ENCODE measurements at regions not wholly inside any gene's neighbourhood (a gene's known extent, or its start where the extent isn't known, plus 50 kb on each side); places are given as distances from the start of the nearest gene placed in this dataset.

GRCh38 chr1:181142096-181142958 lies 53.8 kb downstream of the IER5 start:
- peaks cover 53% of the 10 kb centered on the region for H3K4me1 Mint-ChIP-seq (ENCODE audit: low read depth, unreplicated experiment)
- TSS peak; percentile 96 for BruUV-seq (replicated peaks)
- DNase-seq = peak; percentile 96

GRCh38 chr1:181143102-181143859 lies 54.8 kb downstream of the IER5 start:
- Mint-ChIP-seq H3K4me1 (ENCODE audit: low read depth, unreplicated experiment) (peaks cover 45% of the 10 kb centered on the region), H3K27me3 (ENCODE audit: unreplicated experiment) (peaks cover 30% of the 10 kb centered on the region), H3K4me3 (ENCODE audit: low read depth, unreplicated experiment) (no peak overlapping the region), H3K36me3 (ENCODE audit: insufficient read depth, unreplicated experiment) (peaks cover 4% of the 10 kb centered on the region), H3K9me3 (ENCODE audit: low read depth, unreplicated experiment) (peaks cover 12% of the 10 kb centered on the region), H3K27ac (ENCODE audit: unreplicated experiment) (no peak overlapping the region)
- no TSS peak for BruUV-seq (replicated peaks)
- no peak for DNase-seq
- TF ChIP-seq CTCF (IDR thresholded peaks at IDR 0.05; ENCODE audit: unreplicated experiment) = no peak
- CTCF ChIA-PET = interaction anchor here (1.9 to 4.8 kb wide), 4 partner anchors 37 to 261 kb away, joined by 10 to 40 read pairs (median 18); no protein-coding TSS in a partner anchor
- intact Hi-C loops (cut with micrococcal nuclease; ENCODE audit: unreplicated experiment) = loop anchor here (5.0 kb wide), 1 partner anchor 121 kb away; the partner anchor contains the start of gene STX6

More at GRCh38 chr1:181142096-181142958, 53.8 kb downstream of the IER5 start:
- H3K36me3 Mint-ChIP-seq (ENCODE audit: insufficient read depth, unreplicated experiment) = peaks cover 4% of the 10 kb centered on the region
- TF ChIP-seq CTCF (IDR thresholded peaks at IDR 0.05; ENCODE audit: unreplicated experiment) = peak; percentile 96
- CTCF ChIA-PET = interaction anchor here (0.7 to 4.8 kb wide), 17 partner anchors 15 to 627 kb away, joined by 3 to 40 read pairs (median 5); no protein-coding TSS in a partner anchor
- peak overlapping the region; percentile 33 for H3K4me3 Mint-ChIP-seq (ENCODE audit: low read depth, unreplicated experiment)
- H3K27ac Mint-ChIP-seq (ENCODE audit: unreplicated experiment) = peak overlapping the region; percentile 33
- intact Hi-C loops (cut with micrococcal nuclease; ENCODE audit: unreplicated experiment) = loop anchor here (1.0 to 5.0 kb wide), 6 partner anchors 24 to 260 kb away; partner anchors contain the start of genes IER5 and STX6
- H3K27me3 Mint-ChIP-seq (ENCODE audit: unreplicated experiment) = peaks cover 30% of the 10 kb centered on the region
- peaks cover 12% of the 10 kb centered on the region for H3K9me3 Mint-ChIP-seq (ENCODE audit: low read depth, unreplicated experiment)

- no peak overlapping the region for H3K4me3 Mint-ChIP-seq (ENCODE audit: low read depth, unreplicated experiment)
- DNase-seq = no peak
- peaks cover 4% of the 10 kb centered on the region for H3K36me3 Mint-ChIP-seq (ENCODE audit: insufficient read depth, unreplicated experiment)
- peaks cover 44% of the 10 kb centered on the region for H3K4me1 Mint-ChIP-seq (ENCODE audit: low read depth, unreplicated experiment)
- CTCF ChIA-PET = interaction anchor here (3.9 to 4.8 kb wide), 2 partner anchors 60 to 262 kb away, joined by 23 to 40 read pairs; no protein-coding TSS in a partner anchor
- no peak overlapping the region for H3K27ac Mint-ChIP-seq (ENCODE audit: unreplicated experiment)
- H3K27me3 Mint-ChIP-seq (ENCODE audit: unreplicated experiment) = peaks cover 30% of the 10 kb centered on the region
- TF ChIP-seq CTCF (IDR thresholded peaks at IDR 0.05; ENCODE audit: unreplicated experiment) = no peak
- intact Hi-C loops (cut with micrococcal nuclease; ENCODE audit: unreplicated experiment) = loop anchor here (5.0 kb wide), 1 partner anchor 122 kb away; the partner anchor contains the start of gene STX6
- BruUV-seq (replicated peaks) = no TSS peak
- H3K9me3 Mint-ChIP-seq (ENCODE audit: low read depth, unreplicated experiment) = peaks cover 12% of the 10 kb centered on the region
Measured at GRCh38 chr1:181144238-181144637, 55.7 kb downstream of the IER5 start.

- DNase-seq = no peak
- no TSS peak for BruUV-seq (replicated peaks)
- CTCF ChIA-PET = interaction anchor here (0.7 to 2.2 kb wide), 2 partner anchors 65 to 866 kb away, joined by 3 to 6 read pairs; no protein-coding TSS in a partner anchor
Measured at GRCh38 chr1:181148636-181149035, 60.1 kb downstream of the IER5 start.

More at GRCh38 chr1:181148636-181149035, 60.1 kb downstream of the IER5 start:
- Mint-ChIP-seq H3K4me3 (ENCODE audit: low read depth, unreplicated experiment) (no peak overlapping the region), H3K27me3 (ENCODE audit: unreplicated experiment) (peaks cover 23% of the 10 kb centered on the region), H3K4me1 (ENCODE audit: low read depth, unreplicated experiment) (peaks cover 17% of the 10 kb centered on the region), H3K9me3 (ENCODE audit: low read depth, unreplicated experiment) (peaks cover 12% of the 10 kb centered on the region), H3K36me3 (ENCODE audit: insufficient read depth, unreplicated experiment) (peaks cover 3% of the 10 kb centered on the region), H3K27ac (ENCODE audit: unreplicated experiment) (no peak overlapping the region)
- no peak for TF ChIP-seq CTCF (IDR thresholded peaks at IDR 0.05; ENCODE audit: unreplicated experiment)
- intact Hi-C loops (cut with micrococcal nuclease; ENCODE audit: unreplicated experiment) = no loop called here
